G401.6 (cell line): ENCODE measurements at regions not wholly inside any gene's neighbourhood (a gene's known extent, or its start where the extent isn't known, plus 50 kb on each side); places are given as distances from the start of the nearest gene placed in this dataset.
"Not testable (repeated sequence)": the region's sequence is repeated elsewhere in the genome, so short reads cannot be mapped to it uniquely, and the experiment has no call there.

Experiments used
- FAIRE-seq: peaks from 2 replicates; lab custom pipeline; 2012; peaks lifted over from hg19 to GRCh38; lab: Jason Lieb, UNC

DNA sequence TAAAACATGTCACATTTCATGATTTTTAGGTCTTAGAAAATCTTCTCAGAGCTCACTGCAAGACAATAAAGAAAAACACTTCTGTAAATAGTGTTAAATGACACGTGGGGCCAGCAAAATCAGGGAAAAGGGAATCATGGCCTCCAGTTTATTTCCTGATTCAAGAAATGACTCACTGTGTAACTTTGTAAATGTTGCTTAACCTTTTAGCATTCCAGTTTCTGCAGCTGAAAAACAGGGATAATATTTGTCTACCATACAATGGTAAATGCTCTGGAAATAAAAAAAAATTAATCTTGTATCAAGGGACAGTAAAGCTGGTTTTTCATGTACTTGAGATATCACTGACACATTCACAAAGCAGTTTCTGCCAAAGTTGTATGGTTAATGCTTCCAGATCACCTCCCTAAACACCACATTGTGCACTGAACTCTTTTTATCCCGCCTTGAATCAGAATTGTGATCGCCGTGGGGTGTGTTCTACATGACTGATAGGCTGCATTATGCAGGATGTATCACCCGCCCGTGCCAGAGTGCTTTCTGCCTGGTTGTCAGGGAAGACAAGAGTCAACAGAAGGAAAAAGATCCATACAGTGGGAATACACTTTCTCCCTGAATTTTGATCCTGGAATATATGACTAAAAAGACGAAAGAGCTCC, 238.8 kb downstream of the IKZF2 start:
- no peak for FAIRE-seq

GRCh38 chr2:212911011-212911410, 240.4 kb downstream of the IKZF2 start:
- FAIRE-seq = no peak

DNA sequence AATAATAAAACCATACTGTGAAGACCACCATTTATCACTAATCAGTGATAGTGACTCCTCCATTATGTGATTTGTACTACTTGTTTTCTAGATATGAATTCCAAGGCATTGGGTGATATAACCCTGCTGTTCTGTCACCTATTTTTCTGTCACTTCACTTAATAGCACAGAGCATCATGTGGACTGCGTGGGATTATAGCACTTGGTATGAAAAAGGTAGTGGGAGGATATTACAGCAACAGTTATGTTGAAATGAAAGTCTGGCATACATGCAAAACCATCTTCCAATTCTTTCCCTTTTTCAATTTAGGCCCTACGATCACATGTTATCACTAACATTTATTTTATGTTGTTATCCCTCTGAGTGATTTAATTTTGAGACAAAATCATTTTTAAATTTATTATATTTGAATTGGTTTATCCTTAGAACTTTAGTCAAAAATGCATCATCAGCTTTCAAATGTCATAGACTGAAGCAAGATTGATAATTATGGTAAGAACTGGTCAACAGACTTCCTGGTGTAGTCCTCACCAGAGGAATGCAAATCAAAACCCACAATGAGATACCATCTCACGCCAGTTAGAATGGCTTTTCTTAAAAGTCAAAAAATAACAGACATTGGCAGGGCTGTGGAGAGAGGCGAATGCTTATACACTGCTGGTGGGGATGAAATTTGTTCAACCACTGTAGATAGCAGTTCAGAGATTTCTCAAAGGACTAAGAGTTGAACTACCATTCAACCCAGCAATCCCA, 242.6 kb downstream of the IKZF2 start:
- FAIRE-seq = no peak

GRCh38 chr2:212908031-212908430, 243.4 kb downstream of the IKZF2 start:
- FAIRE-seq = no peak

DNA sequence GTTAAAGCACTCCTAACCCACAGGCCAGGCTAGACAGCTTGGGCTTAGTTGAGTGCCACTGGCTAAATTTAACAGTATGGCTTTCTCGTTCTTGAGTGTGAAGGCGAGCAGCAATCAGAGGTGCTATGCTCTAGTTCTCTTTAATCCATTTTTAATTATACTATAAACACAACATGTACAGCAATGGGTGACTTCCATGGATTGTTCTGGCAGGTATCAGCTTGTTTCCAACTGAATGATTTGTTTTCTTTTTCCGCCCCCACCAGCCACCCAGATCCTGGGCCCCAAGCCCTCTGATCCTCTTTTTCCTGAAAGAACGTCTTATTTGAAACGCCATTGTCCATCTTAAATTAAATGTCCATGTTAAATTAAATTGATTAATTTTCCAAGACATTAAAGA, 244.8 kb downstream of the IKZF2 start:
- FAIRE-seq = no peak

DNA sequence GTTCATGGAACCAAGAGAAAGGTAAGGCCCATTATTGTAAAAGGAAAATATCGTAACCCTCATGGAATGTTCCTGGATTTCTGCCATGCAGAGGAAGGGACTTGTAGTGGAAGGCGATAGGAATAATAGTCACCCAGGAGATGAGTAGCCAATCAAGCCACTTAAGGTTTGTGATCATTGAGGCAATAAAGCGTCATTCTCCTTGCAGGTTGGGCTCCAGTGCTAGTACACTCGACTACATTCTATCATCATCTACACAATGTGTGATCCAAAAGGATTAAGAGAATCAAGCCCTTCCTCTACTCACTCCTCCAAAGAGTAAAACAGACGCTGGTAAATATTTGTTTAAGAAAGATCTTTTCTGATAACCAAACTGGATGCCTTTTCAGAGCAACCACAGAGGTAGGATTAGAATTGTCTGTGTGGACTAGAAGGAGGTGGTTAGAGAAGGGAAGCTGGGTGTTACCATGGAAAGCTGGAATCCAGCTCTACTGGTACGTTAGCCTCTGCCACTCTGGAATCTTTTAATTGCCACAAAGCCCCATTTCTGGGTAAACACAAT, 245.7 kb downstream of the IKZF2 start:
- FAIRE-seq = no peak

DNA sequence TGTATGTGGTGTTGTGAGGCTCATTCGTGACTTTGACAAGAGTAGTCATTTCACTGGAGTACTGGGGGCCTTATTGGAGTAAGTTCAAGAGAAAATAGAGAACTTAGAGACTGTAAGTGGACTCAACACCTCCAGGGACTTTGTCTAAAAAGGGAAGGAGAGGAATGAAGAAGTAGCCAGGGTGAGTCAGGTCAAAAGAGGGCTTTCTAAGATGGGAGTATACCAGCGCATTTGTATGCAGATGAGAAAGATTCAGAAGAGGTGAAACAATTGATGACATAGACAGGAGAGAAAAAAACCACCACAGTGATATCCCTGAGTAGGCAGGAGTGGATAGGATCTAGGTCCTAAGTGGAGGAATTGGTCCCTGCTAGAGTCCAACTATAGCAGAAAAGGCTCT, 246.8 kb downstream of the IKZF2 start:
- FAIRE-seq = no peak

DNA sequence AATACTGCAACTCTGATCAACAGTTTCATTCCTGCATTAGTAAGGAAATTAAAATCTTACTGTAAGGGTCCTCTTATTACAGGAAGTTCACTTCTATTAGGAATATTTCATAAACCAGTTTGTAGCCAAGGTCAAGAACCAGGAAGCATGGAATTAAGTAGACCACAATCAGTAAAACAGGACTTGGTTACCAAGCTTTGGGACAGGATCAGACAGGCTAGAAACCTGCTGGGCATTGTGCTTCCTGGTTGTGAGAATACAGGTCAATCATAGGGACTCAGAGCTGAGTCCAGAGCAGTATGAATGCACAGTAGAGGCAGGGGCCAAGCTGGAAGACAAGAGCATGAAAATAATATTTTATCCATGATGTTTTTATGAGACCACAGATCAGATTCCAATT, 248.0 kb downstream of the IKZF2 start:
- no peak for FAIRE-seq

DNA sequence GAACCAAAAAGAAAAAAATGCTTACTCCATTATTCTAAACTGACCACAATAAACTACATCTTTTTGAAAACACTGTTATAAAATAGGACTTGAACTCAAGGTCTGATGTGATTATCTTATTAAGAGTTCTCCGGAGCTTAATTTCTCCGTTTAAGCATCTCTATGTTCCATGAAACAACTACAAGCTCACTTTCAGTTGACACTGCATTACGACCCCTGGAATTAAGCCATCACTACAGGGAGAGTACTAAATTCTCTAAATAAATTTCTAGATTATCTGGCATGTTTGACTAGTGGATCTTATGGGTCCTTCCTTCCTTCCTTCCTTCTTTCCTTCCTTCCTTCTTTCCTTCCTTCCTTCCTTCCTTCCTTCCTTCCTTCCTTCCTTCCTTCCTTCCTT, 249.0 kb downstream of the IKZF2 start:
- FAIRE-seq = no peak

DNA sequence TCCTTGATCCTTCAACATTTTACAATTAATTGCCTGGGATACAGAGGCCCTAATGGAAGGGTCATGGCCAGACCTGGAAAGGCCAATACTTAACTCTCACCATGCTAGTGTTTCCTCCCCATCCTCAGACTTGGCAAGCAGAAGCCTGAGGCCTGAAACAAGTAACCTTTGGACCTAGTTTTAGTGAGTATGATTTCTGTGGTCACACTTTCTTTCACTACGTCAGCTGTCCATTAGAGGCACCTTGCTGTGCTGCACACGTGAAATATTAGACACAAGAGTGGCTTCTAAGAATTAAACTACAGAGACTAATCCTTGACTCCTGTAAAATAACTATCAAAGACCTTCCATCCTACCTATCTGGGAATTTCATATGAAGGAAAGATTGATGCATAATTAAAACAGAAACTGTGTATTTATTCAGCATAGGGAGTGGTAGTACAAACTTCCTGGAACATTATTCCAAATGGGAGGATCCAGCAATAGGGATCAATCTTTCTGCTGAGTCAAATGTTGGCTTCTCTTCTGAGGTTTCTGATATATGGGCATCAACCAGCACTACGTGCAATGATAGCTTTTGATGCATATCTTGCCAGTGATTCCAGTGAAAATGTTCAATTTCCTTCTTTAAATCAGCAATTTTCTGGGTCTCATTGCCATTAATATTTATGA, 249.7 kb downstream of the IKZF2 start:
- no peak for FAIRE-seq

DNA sequence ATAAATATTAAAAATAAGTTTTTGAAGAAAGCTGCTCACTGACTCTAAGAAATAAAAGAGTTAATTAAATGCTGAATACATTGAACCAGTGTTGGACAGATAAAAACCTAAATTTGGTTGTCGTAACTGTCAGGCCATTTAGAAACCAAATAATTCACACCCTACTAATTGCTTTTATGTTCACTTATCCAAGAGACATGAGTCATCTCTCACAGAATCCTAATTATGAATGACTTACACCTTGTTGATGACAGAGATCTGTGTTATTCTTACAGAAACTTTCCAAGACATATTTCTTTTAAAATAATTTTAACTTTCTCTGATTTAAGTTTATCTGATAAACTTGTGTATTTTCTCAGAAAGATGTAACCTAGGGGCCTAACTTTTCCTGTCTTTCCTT, 250.7 kb downstream of the IKZF2 start:
- FAIRE-seq = no peak

DNA sequence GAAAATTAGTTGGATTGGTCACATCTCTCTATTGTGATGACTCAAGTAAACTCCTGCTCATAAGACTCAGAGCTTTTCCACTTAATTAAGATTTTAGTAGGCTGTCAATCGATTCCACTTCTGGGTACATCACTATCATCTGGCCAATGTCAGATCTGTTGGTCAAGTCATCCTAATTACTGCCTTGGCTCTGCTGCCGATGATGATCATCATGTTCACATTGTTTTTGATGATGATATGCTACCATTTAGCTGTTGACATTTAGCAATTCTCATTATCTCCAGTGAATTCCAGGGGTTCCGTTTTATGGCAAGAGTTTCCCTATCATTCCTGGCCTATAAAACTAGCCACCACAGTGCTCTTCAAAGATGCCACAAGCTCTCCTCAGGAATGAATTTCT, 253.4 kb downstream of the IKZF2 start:
- no peak for FAIRE-seq

DNA sequence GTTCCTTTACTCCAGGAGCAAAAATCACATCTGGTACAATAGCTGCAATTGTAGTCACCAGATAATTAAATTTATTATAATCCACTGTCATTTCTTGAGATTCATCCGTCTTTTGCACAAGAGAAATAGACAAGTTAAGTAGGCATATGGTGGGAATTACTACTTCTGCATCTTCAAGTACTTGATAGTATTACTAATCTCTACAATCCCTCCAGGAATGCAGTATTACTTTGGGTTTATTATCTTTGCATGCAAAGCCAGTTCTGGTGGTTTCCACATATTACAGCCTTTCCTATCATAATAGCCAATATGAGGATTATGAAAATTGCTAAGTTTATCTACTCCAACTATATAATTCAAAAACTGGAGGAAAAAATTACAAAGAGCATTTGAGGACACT, 254.1 kb downstream of the IKZF2 start:
- no peak for FAIRE-seq

- no peak for FAIRE-seq
Measured at GRCh38 chr2:212894026-212894425, 257.4 kb downstream of the IKZF2 start.

GRCh38 chr2:212893216-212893615, 258.2 kb downstream of the IKZF2 start:
- FAIRE-seq = no peak

- FAIRE-seq = no peak
Measured at GRCh38 chr2:212892193-212892592, 259.2 kb downstream of the IKZF2 start.

DNA sequence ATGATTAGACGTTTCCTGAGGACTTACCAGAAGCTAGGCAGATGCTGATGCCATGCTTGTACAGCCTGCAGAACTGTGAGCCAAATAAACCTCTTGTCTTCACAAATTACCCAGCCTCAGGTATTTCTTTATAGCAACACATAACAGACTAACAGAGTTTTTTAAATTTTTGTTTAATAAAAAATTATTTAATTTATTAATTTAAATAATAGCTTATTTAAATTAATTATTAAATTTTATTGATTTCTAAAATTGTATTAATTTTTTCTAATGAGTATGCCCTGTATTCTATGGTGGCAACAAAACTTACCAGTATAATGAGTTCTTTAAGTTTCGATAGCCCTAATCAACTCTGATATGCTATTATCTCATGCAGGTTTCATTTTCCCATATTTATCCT, 259.8 kb downstream of the IKZF2 start:
- no peak for FAIRE-seq

DNA sequence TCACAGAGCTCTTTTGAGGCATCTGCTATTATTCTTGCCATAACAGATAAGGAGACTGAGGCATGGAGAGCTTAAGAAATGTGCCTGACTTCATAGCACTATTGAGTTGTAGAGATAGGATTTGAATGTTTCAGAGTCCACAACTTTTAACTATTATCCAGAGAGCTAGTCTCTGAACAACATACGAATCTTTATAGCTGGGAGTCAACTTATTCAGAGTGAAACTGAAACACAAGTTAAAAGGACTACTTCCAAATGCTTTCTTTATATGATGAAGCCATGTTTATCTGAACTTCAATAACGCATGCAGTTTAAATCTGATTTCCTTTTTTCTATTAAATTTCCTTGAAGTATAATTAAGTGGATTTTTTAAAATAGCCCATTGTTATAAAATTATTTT, 268.8 kb downstream of the IKZF2 start:
- no peak for FAIRE-seq

DNA sequence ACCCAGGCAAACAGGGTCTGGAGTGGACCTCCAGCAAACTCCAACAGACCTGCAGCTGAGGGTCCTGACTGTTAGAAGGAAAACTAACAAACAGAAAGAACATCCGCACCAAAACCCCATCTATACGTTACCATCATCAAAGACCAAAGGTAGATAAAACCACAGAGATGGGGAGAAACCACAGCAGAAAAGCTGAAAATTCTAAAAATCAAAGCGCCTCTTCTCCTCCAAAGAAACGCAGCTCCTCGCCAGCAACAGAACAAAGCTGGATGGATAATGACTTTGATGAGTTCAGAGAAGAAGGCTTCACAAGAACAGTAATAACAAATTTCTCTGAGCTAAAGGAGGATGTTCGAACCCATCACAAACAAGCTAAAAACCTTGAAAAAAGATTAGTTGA, 274.9 kb downstream of the IKZF2 start:
- FAIRE-seq = not testable (repeated sequence)

- FAIRE-seq = not testable (repeated sequence)
Measured at GRCh38 chr2:212875950-212876349, 275.5 kb downstream of the IKZF2 start.

GRCh38 chr2:212873256-212873655, 278.2 kb downstream of the IKZF2 start:
- no peak for FAIRE-seq

GRCh38 chr2:212871597-212871996, 279.8 kb downstream of the IKZF2 start:
- FAIRE-seq = no peak

GRCh38 chr2:212864186-212864585, 287.2 kb downstream of the IKZF2 start:
- FAIRE-seq = no peak
